K562 (cell line): ENCODE measurements at regions not wholly inside any gene's neighbourhood (a gene's known extent, or its start where the extent isn't known, plus 50 kb on each side); places are given as distances from the start of the nearest gene placed in this dataset.

ENCODE experiments used
- ATAC-seq: fragments of 200-7000 bp; cut with Tn5 transposase; 3 replicates; pipeline ENCODE4 v1.9.1; 2020; ENCODE audit warnings: moderate library complexity
- BruUV-seq: library from RNA; stranded (reverse); fragments of 400-500 nt; replicated peaks from 2 replicates; lab custom pipeline; 2021; lab: Mats Ljungman, UMichigan
- CTCF ChIA-PET: fragments of 300-600 bp; formaldehyde crosslinking; extraction: SDS; loops from one replicate; lab custom pipeline; 2021; ENCODE audit warnings: low intra/inter-chr PET ratio; lab: Yijun Ruan, JAX
- POLR2A ChIA-PET: fragments of 300-600, 350-650 bp; sonication (Branson Sonifier 250); formaldehyde crosslinking; extraction: SDS; loops from one replicate; lab custom pipeline; 2021; ENCODE audit warnings: antibody characterized with exemption, inconsistent platforms; lab: Yijun Ruan, JAX
- DNase-seq, 4 experiments: peaks; one replicate each; pipeline versions ENCODE4 v3.0.0 to v3.0.0-alpha.2; 2011 to 2018; ENCODE audit warnings: low spot score in 3 of 4, mixed read lengths in 3 of 4; ENCODE audit errors: extremely low read depth in 1 of 4
- FAIRE-seq: peaks from 2 replicates; lab custom pipeline; 2011; peaks lifted over from hg19 to GRCh38; lab: Jason Lieb, UNC
- H2AFZ ChIP-seq: 2 replicates; pipeline ENCODE4 v1.6.0; 2011; ENCODE audit warnings: low read depth, low read length, control low read depth, inconsistent platforms
- H3K27ac ChIP-seq: fragments of 200-600 bp; 3 replicates; pipeline ENCODE4 v1.8.0; 2011; ENCODE audit warnings: low read depth, mild to moderate bottlenecking, control low read depth, inconsistent platforms, low read length, moderate library complexity, mixed read lengths; ENCODE audit errors: extremely low read depth
- H3K27me3 ChIP-seq, 2 experiments: fragments of 300-600 bp in 1 of 2; 2 replicates in 1 of 2; 3 replicates in 1 of 2; pipeline versions ENCODE4 v1.6.0 to v1.8.0; 2011; ENCODE audit warnings: inconsistent platforms in 2 of 2, low read length in 2 of 2, mild to moderate bottlenecking in 1 of 2, mixed read lengths in 1 of 2, moderate library complexity in 1 of 2; ENCODE audit not compliant: control insufficient read depth in 2 of 2, insufficient read depth in 2 of 2
- H3K36me3 ChIP-seq: fragments of 300-600 bp; 3 replicates; pipeline ENCODE4 v1.8.0; 2011; ENCODE audit warnings: mild to moderate bottlenecking, low read length, inconsistent platforms; ENCODE audit not compliant: control insufficient read depth, insufficient read depth
- H3K4me1 ChIP-seq, 2 experiments: fragments of 200-600 bp in 1 of 2; replicated peaks in 1 of 2; 2 replicates in 1 of 2; 3 replicates in 1 of 2; pipeline versions ENCODE4 v1.5.1 to v1.8.0; 2011; ENCODE audit warnings: inconsistent platforms in 2 of 2, low read length in 2 of 2, mild to moderate bottlenecking in 1 of 2, mixed read lengths in 1 of 2, moderate library complexity in 1 of 2; ENCODE audit not compliant: control insufficient read depth in 2 of 2, insufficient read depth in 2 of 2
- H3K4me2 ChIP-seq: 2 replicates; pipeline ENCODE4 v1.6.1; 2011; ENCODE audit warnings: low read length, control low read depth, inconsistent platforms, mixed read lengths; ENCODE audit not compliant: insufficient read depth
- H3K4me3 ChIP-seq: fragments of 200-600 bp; sonication (generic), shearing (Covaris generic); 2 replicates; pipeline ENCODE4 v1.5.1; 2016; ENCODE audit warnings: control low read depth, inconsistent platforms
- H3K79me2 ChIP-seq: fragments of 200-600 bp; 3 replicates; pipeline ENCODE4 v1.8.0; 2011; ENCODE audit warnings: low read length, inconsistent platforms; ENCODE audit not compliant: control insufficient read depth, insufficient read depth
- H3K9ac ChIP-seq, 2 experiments: 2 replicates each; pipeline versions ENCODE4 v1.6.0 to v1.6.1; 2011; ENCODE audit warnings: low read depth in 2 of 2, low read length in 2 of 2, control low read depth in 1 of 2, inconsistent platforms in 1 of 2, mild to moderate bottlenecking in 1 of 2, mixed read lengths in 1 of 2; ENCODE audit not compliant: insufficient read depth in 1 of 2
- H3K9me1 ChIP-seq: one replicate; pipeline ENCODE4 v1.6.0; 2011; ENCODE audit warnings: inconsistent platforms, mild to moderate bottlenecking, low read length, moderate library complexity; ENCODE audit not compliant: control insufficient read depth, insufficient read depth
- H3K9me3 ChIP-seq: replicated peaks from 2 replicates; pipeline ENCODE4 v1.5.1; 2011; ENCODE audit warnings: low read depth, low read length, inconsistent platforms; ENCODE audit not compliant: control insufficient read depth, insufficient read depth
- H4K20me1 ChIP-seq: replicated peaks from 2 replicates; pipeline ENCODE4 v1.6.1; 2011; ENCODE audit warnings: low read length, inconsistent platforms, mixed read lengths; ENCODE audit not compliant: control insufficient read depth, insufficient read depth
- CBFA2T2 ChIP-seq: fragments of 450-650 bp; conservative IDR thresholded peaks from 2 replicates; pipeline ENCODE4 v1.6.1; 2017; ENCODE audit warnings: mild to moderate bottlenecking
- JUNB ChIP-seq: fragments of 450-650 bp; formaldehyde crosslinking; conservative IDR thresholded peaks from 2 replicates; pipeline ENCODE4 v1.4.0; 2020; ENCODE audit warnings: mild to moderate bottlenecking
- KDM2B ChIP-seq: fragments of 250-450 bp; sonication (Bioruptor Pico); IDR thresholded peaks from 2 replicates; pipeline ENCODE4 v1.8.0; 2021; ENCODE audit warnings: mild to moderate bottlenecking, moderate library complexity
- MYC ChIP-seq, 2 experiments: fragments of 250-450 bp in 1 of 2; sonication (Bioruptor Pico) in 1 of 2; IDR thresholded peaks; 2 replicates each; pipeline versions ENCODE4 v1.5.1 to v1.6.1; 2012 to 2021; ENCODE audit warnings: low read depth in 2 of 2, borderline replicate concordance in 1 of 2, improper control_type of control experiment in 1 of 2, low read length in 1 of 2, mild to moderate bottlenecking in 1 of 2, moderate library complexity in 1 of 2
- NFXL1 ChIP-seq: fragments of 450-650 bp; formaldehyde crosslinking; IDR thresholded peaks from 2 replicates; pipeline ENCODE4 v1.4.0; 2021; ENCODE audit warnings: mild to moderate bottlenecking
- PTTG1 ChIP-seq: fragments of 450-650 bp; IDR thresholded peaks from 2 replicates; pipeline ENCODE4 v1.6.1; 2016; ENCODE audit warnings: low read depth, mild to moderate bottlenecking, missing genetic modification characterization, missing compliant biosample characterization
- RFX7 ChIP-seq: fragments of 250-450 bp; sonication (Bioruptor Pico); IDR thresholded peaks from 2 replicates; pipeline ENCODE4 v1.5.1; 2021; ENCODE audit warnings: mild to moderate bottlenecking
- SIRT6 ChIP-seq: IDR thresholded peaks from one replicate; pipeline ENCODE4 v1.6.1; 2012; ENCODE audit warnings: low read depth, mild to moderate bottlenecking, control low read depth, inconsistent platforms, low read length, moderate library complexity
- ZFP30 ChIP-seq: fragments of 250-450 bp; sonication (Bioruptor Pico); IDR thresholded peaks from 2 replicates; pipeline ENCODE4 v1.8.0; 2022; ENCODE audit warnings: moderate library complexity, mild to moderate bottlenecking, inconsistent platforms, borderline replicate concordance
- ZNF507 ChIP-seq: conservative IDR thresholded peaks from 2 replicates; pipeline ENCODE4 v1.6.1; 2017; ENCODE audit warnings: missing genetic modification characterization, missing compliant biosample characterization
- WGBS: fragments of 100-300 bp; shearing (Covaris generic); methylation state at CpG from one replicate; pipeline ENCODE4 v1.1.6; 2016; ENCODE audit warnings: low coverage, mixed read lengths; ENCODE audit not compliant: insufficient coverage; ENCODE audit errors: missing lambda C conversion rate; 5-methylcytosine and 5-hydroxymethylcytosine counted together
- in situ Hi-C: fragments of 300-500 bp; cut with MboI; formaldehyde crosslinking; loops from 4 replicates; pipeline ENCODE4 v1.15.0; 2018; ENCODE audit warnings: inconsistent platforms, mixed read lengths
- intact Hi-C: fragments of 100-400 bp; cut with micrococcal nuclease; formaldehyde crosslinking; loops from 2 replicates; pipeline ENCODE4 v1.14.2; 2022

DNA sequence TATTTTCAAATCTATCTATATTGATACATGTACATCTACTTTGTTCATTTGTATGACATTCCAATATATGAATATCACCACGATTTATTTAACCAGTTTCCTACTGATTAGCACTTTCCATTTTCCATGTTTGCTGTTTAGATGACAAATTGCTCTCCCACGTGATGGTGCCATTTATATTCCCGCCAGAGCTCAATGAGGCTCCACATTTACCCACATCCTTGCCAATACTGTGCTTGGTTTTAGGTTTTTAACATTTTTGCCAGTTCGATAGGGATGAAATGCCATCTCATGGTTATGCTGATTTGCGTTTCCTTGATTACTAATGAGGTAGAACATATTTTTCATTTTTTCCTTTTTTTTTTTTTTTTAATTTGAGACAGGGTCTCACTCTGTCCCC is 86.7 kb upstream of the TRIM2 start (continued):
- no peak for TF ChIP-seq ZFP30 (CRISPR knock-in tag)
- no peak for TF ChIP-seq MYC (IDR thresholded peaks at IDR 0.05; ENCODE audit: low read depth, low read length)
- TF ChIP-seq MYC (CRISPR knock-in tag; IDR thresholded peaks at IDR 0.05; ENCODE audit: borderline replicate concordance, low read depth) = no peak
- no peak for TF ChIP-seq RFX7 (CRISPR knock-in tag)
- no peak for TF ChIP-seq KDM2B (CRISPR knock-in tag)

DNA sequence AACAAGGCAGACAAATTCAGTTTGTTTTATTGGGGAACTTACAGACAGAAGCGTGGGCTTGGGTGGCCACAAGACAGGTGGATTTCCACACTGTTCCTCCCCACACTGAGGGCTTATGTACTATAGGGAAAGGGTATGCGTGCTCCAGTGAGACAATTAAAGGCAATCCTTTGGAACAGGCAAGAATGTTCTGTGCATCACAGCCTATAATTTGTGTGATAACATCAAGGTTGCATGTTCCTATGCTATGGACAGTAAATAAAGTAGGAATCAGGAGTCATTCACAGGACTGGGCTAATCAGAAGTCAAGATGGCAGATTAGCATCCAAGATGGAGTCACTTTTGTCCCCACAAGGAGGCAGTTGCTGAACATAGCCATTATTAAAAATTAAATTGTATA is 84.6 kb upstream of the TRIM2 start:
- H3K9ac ChIP-seq = no peak overlapping the region
- H3K9me1 ChIP-seq = no peaks in the 10 kb centered on the region
- H3K36me3 ChIP-seq = no peaks in the 10 kb centered on the region
- intact Hi-C loops (loop anchor here (10.0 kb wide), 1 partner anchor 655 kb away; no protein-coding TSS in a partner anchor), in situ Hi-C loops (loop anchor here (10.0 kb wide), 1 partner anchor 265 kb away; no protein-coding TSS in a partner anchor)
- ATAC-seq (no peak), DNase-seq (no peak), FAIRE-seq (no peak)
- H3K4me1 ChIP-seq = no peaks in the 10 kb centered on the region; a peak in 1 of 5 replicates
- no peak overlapping the region for H2AFZ ChIP-seq
- H3K27ac ChIP-seq = no peak overlapping the region
- 0% methylated on average over 2 of the region's 2 CpGs for WGBS
- H3K9me3 ChIP-seq = no peaks in the 10 kb centered on the region
- no peaks in the 10 kb centered on the region for H3K79me2 ChIP-seq
- no peaks in the 10 kb centered on the region for H4K20me1 ChIP-seq
- CTCF ChIA-PET = no interaction called here
- H3K4me3 ChIP-seq = no peak overlapping the region
- BruUV-seq = no TSS peak
- H3K27me3 ChIP-seq = peaks cover 2 to 19% of the 10 kb centered on the region in 2 experiments
- H3K4me2 ChIP-seq = no peak overlapping the region
- POLR2A ChIA-PET = no interaction called here
- TF ChIP-seq JUNB (CRISPR knock-in tag) (no peak), PTTG1 (tag) (0 out of 2 replicates have a peak, but pooled peaks have one; percentile 24), ZNF507 (tag) (no peak), CBFA2T2 (no peak), SIRT6 (no peak), NFXL1 (CRISPR knock-in tag) (no peak)
